ENCODE measurements at regions not wholly inside any gene's neighbourhood (a gene's known extent, or its start where the extent isn't known, plus 50 kb on each side); places are given as distances from the start of the nearest gene placed in this dataset.

DNA sequence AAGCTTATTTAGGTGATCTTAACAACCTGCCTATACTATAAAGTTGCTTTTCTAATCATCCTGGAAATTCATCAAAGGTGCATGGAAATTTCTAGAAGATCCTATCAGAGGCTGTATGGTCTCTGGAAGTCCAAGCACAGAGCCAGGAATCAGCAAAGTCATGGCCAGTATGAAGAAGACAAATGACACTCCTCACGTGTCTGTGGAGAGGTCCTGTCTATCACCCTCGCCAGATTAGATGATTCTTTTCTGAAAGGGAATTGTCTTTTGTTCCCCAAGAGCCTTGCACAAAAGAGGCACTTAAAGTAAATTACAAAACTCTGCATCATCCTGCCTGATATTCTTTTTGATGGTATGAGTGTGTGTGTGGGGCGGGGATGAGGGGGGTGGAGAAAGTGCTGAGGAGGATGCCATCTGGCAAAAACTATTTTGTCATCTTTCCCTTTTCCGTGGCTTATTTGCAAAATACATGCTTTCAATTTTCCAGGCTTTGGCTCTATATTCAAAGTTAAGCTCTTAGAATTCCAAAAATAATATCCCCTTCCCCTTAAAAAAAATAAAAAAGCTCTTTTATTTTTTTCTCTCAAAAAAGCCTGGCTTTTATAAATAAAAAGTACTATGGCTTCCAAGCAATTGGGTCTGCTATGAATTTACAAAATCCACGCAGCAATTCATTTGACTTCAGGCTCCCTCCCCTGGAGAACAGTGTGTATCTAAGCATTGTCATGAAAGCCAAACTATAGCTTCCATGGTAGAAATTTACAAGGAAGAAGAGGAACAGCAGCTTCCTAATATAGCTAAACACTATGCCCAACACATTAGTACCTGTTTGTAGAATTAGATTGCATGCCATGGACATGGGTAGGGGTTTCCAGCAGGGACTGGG lies 185.2 kb upstream of the ARG1 start:
- peaks cover 14 to 40% (median 29%) of the 10 kb centered on the region in 4 donors for H3K4me1 Mint-ChIP-seq
- H3K4me3 Mint-ChIP-seq, result no peak overlapping the region
- peaks cover 0 to 2% (median 0%) of the 10 kb centered on the region in 5 donors for H3K27me3 Mint-ChIP-seq
- peaks cover 10 to 35% (median 24%) of the 10 kb centered on the region in 3 donors for H3K36me3 Mint-ChIP-seq
- POLR2A ChIA-PET, result no interaction called here
- ATAC-seq (no peak), DNase-seq (no peak)
- peak overlapping the region in 2 of 10 donors; percentile 1 to 25 for H3K27ac Mint-ChIP-seq
- peaks cover 0 to 5% (median 0%) of the 10 kb centered on the region in 9 donors for H3K9me3 Mint-ChIP-seq

DNA sequence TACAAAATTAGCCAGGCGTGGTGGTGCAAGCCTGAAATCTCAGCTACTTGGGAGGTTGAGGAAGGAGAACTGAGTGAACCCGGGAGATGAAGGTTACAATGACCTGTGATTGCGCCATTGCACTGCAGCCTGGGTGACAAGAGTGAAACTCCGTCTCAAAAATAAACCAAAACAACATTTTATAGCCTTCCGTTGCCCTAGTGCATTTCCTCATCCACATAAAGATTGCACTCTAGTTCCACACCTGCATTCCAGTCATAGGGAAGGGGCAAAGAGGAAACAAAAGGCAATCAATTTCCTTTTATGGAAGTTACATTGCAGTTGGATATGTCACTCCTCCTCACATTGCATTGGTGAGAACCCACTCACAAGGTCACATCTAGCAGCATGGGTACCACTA lies 182.7 kb upstream of the ARG1 start:
- H3K9me3 Mint-ChIP-seq, result peaks cover 3 to 26% (median 8%) of the 10 kb centered on the region in 9 donors
- peaks cover 22 to 55% (median 25%) of the 10 kb centered on the region in 3 donors for H3K36me3 Mint-ChIP-seq
- DNase-seq (no peak), ATAC-seq (no peak)
- H3K27me3 Mint-ChIP-seq, result peaks cover 0 to 2% (median 0%) of the 10 kb centered on the region in 5 donors
- POLR2A ChIA-PET, result no interaction called here
- peak overlapping the region in 1 of 10 donors; percentile 60 for H3K27ac Mint-ChIP-seq
- H3K4me1 Mint-ChIP-seq, result peaks cover 15 to 37% (median 22%) of the 10 kb centered on the region in 4 donors
- H3K4me3 Mint-ChIP-seq, result no peak overlapping the region

DNA sequence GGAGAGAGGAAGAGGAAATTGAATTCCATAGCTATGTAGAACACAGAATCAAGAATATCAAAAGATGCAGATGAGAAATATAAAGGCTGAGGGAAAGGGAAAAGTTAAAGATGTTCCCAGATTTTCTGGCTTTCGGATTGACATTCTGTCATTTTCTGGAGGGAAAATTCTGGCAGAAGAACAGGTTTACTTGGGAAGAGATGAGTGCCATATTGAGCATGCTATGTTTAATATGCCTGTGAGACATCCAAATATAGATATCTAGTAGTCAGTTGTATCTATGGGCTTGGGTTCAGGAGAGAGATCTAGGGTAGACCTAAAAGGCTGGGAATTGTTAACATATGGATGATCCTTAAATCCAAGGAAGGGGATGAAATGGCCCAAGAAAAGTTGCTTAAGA lies 181.9 kb upstream of the ARG1 start:
- H3K4me1 Mint-ChIP-seq, result peaks cover 15 to 36% (median 23%) of the 10 kb centered on the region in 4 donors
- ATAC-seq (no peak), DNase-seq (no peak)
- H3K36me3 Mint-ChIP-seq, result peaks cover 20 to 52% (median 24%) of the 10 kb centered on the region in 3 donors
- H3K9me3 Mint-ChIP-seq, result peaks cover 3 to 22% (median 8%) of the 10 kb centered on the region in 9 donors
- POLR2A ChIA-PET, result no interaction called here
- peak overlapping the region in 3 of 10 donors; percentile 13 to 32 (median 20) for H3K27ac Mint-ChIP-seq
- H3K4me3 Mint-ChIP-seq, result no peak overlapping the region
- peaks cover 0 to under 1% (median 0%) of the 10 kb centered on the region in 5 donors for H3K27me3 Mint-ChIP-seq

DNA sequence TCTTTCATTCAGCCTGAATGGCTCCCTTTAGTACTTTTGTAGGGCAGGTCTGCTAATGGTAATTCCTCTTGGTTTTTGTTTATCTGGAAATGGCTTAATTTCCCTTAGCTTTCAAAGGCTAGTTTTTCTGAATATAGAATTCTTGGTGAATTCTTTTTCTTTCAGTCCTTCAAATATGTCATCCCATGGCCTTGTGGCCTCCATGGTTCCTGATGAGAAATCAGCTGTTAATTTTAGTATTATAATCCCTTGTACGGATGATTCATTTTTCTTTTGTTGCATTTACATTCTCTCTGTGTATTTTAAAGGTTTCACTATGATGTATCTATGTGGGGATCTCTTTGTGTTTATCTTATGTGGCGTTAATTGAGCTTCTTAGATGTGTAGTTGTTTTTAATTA lies 179.6 kb upstream of the ARG1 start:
- DNase-seq (no peak), ATAC-seq (no peak)
- Mint-ChIP-seq H3K27ac (no peak overlapping the region), H3K27me3 (no peaks in the 10 kb centered on the region), H3K4me1 (peaks cover 11 to 33% (median 20%) of the 10 kb centered on the region in 4 donors), H3K9me3 (peaks cover 3 to 22% (median 8%) of the 10 kb centered on the region in 9 donors), H3K36me3 (peaks cover 16 to 45% (median 24%) of the 10 kb centered on the region in 3 donors), H3K4me3 (no peak overlapping the region)
- POLR2A ChIA-PET, result no interaction called here

DNA sequence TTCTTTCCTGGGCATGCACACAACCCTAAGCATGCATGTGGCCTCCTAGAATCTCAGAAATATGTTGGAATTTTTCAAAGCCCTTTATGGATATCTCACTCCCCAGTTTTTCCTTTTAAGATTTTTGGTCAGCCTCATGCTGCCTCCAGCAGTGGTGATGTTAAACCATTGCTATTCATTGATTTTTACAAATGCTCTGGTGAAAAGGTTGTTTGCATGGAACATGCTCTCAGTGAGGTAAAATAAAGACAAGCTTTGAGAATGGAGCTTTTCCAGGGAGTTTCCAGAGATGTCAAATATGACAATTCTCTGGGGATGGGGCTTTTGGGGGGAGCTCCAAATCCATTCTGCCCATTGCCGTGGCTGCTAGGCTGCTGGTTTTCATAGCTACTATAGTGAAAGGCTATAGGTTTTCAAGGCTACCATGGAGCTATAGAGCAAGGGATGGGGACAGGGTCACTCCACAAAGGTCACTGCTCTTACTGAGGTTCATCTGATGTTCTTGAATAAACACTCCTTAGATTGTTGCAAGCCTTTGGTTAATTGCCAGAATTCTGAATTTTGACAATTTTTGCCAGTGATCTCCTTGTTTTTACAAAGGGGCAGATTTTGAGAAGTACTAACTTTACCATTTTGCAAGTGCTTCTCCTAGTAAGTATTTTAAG lies 178.1 kb upstream of the ARG1 start:
- no peak overlapping the region for H3K4me3 Mint-ChIP-seq
- peaks cover 17 to 51% (median 27%) of the 10 kb centered on the region in 3 donors for H3K36me3 Mint-ChIP-seq
- peaks cover 6 to 18% (median 12%) of the 10 kb centered on the region in 4 donors for H3K4me1 Mint-ChIP-seq
- H3K9me3 Mint-ChIP-seq, result peaks cover 3 to 22% (median 8%) of the 10 kb centered on the region in 9 donors
- peak overlapping the region in 1 of 10 donors; percentile 23 for H3K27ac Mint-ChIP-seq
- POLR2A ChIA-PET, result no interaction called here
- DNase-seq, result no peak
- no peak for ATAC-seq
- no peaks in the 10 kb centered on the region for H3K27me3 Mint-ChIP-seq

DNA sequence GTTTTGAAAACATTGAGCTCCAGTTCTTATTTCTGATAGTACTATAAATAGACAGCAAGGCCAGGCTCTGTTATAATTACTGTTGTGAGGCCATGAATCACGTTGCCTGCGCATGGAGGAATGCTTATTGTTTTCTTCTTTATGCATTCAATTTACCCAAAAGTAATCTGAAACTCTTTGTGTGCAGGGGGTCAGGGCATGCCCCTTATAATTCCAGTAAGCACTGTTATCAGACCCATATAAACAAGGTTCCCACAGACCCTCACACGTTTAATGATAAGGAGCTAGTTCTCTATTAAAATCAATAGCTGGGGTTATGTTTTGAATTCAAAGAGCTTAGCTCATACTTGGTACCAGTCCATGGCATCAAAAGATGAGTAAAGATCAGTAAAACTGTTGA lies 174.8 kb upstream of the ARG1 start:
- no peaks in the 10 kb centered on the region for H3K27me3 Mint-ChIP-seq

DNA sequence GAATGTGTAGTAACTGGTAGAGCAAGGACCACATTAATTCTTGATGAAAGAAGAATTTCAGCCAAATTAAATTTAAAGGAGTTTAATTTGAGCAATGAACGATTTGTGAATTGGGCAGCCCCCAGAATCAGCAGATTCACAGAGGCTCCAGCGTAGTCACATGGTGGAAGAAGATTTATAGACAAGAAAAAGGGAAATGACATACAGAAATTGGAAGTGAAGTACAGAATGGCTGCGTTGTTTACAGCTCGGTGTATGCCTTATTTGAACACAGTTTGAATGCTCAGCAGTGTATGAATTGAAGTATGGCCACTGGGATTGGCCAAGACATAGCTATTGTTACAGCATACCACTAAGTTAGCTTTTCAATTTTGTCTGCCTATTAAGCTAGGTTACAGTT lies 173.6 kb upstream of the ARG1 start:
- POLR2A ChIA-PET, result interaction anchor here (0.7 kb wide), 1 partner anchor 14 kb away, joined by 3 read pairs; no protein-coding TSS in a partner anchor

More for the DNA sequence above, 174.8 kb upstream of the ARG1 start:
- Mint-ChIP-seq H3K36me3 (peaks cover 23 to 56% (median 45%) of the 10 kb centered on the region in 3 donors), H3K9me3 (peaks cover 11 to 45% (median 17%) of the 10 kb centered on the region in 9 donors), H3K4me1 (peaks cover 4 to 10% (median 8%) of the 10 kb centered on the region in 4 donors), H3K27ac (no peak overlapping the region), H3K4me3 (no peak overlapping the region)
- POLR2A ChIA-PET, result no interaction called here
- DNase-seq (no peak), ATAC-seq (no peak)

DNA sequence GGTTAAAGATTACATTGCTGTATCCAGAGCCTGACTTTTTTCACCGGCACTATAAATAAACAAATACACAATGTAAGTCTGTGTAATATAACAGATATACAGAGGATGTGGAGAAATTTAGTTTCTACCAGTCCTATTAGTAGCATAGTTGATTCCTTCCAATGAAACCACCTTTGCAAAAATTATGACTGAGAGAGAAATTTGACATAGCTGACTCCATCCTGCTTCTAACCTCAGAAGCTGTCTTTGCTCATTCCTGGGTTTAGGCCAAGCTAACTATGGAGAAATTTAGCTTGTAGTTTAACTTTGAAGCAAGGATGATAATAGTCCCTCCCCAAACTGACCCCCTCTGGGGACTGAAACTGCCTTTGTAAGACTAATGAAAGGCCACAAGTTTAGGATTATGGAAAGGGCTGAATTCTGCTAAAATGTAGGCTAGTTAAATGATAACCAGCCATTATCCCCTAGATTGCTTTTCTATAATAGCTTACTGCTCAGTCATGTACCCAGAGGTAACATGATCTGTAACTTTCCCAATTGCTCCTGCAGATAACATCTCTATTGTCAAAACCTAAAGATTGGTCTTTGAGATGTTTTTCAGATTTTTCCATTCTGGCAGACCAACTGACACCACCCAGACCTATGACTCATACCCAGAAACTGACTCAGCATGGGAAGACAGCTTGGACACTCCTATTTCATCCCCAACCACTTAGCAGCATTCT lies 172.8 kb upstream of the ARG1 start:
- H3K4me1 Mint-ChIP-seq, result peaks cover 0 to 12% (median 8%) of the 10 kb centered on the region in 4 donors
- POLR2A ChIA-PET, result interaction anchor here (0.7 kb wide), 1 partner anchor 15 kb away, joined by 3 read pairs; no protein-coding TSS in a partner anchor
- ATAC-seq, result no peak
- no peaks in the 10 kb centered on the region for H3K27me3 Mint-ChIP-seq
- H3K4me3 Mint-ChIP-seq, result no peak overlapping the region
- H3K9me3 Mint-ChIP-seq, result peaks cover 0 to 47% (median 14%) of the 10 kb centered on the region in 9 donors
- peak overlapping the region in 4 of 10 donors; percentile 4 to 63 (median 28) for H3K27ac Mint-ChIP-seq
- peaks cover 21 to 51% (median 32%) of the 10 kb centered on the region in 3 donors for H3K36me3 Mint-ChIP-seq
- no peak for DNase-seq

More for the DNA sequence above, 173.6 kb upstream of the ARG1 start:
- ATAC-seq (no peak), DNase-seq (no peak)
- Mint-ChIP-seq H3K9me3 (peaks cover 0 to 49% (median 14%) of the 10 kb centered on the region in 9 donors), H3K4me1 (peaks cover 0 to 10% (median 8%) of the 10 kb centered on the region in 4 donors), H3K36me3 (peaks cover 23 to 56% (median 40%) of the 10 kb centered on the region in 3 donors), H3K4me3 (no peak overlapping the region), H3K27me3 (no peaks in the 10 kb centered on the region), H3K27ac (peak overlapping the region in 1 of 10 donors; percentile 37)

DNA sequence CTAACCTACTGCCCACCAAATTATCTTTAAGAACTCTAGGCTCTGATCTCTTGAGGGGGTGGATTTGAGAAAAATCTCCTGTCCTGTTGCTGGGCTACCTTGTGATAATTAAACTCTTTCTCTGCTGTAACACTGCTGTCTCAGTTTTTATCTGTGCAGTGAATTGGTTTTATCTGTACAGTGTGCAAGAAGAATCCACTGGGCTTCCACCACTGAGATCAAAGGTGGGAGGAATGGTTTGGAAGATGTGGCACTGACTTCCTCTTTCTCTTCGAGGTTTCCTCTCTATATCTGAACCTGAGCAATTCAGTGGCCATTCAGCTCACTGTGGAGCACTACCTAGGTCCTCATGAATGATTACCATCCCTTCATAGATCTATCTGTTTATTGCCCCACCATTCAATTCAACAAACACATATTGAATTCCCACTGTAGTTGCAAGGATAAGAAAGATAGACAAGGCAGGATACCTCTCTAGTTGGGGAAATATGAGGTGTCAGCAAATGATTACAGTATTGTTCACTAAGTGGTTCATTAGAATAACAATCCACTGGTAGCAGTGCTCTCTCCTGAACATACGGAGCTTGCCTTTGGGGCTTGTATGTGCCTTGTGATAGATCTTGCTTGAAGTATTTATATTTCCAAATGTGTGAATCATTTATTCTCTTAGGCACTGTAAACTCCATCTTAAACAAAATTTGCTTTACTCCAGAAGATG lies 172.1 kb upstream of the ARG1 start:
- ATAC-seq, result no peak
- H3K4me3 Mint-ChIP-seq, result no peak overlapping the region
- DNase-seq, result no peak
- peak overlapping the region in 3 of 10 donors; percentile 6 to 63 (median 50) for H3K27ac Mint-ChIP-seq
- H3K9me3 Mint-ChIP-seq, result peaks cover 0 to 46% (median 14%) of the 10 kb centered on the region in 9 donors
- H3K36me3 Mint-ChIP-seq, result peaks cover 17 to 52% (median 29%) of the 10 kb centered on the region in 3 donors
- H3K27me3 Mint-ChIP-seq, result no peaks in the 10 kb centered on the region
- POLR2A ChIA-PET, result no interaction called here
- peaks cover 0 to 16% (median 10%) of the 10 kb centered on the region in 4 donors for H3K4me1 Mint-ChIP-seq

DNA sequence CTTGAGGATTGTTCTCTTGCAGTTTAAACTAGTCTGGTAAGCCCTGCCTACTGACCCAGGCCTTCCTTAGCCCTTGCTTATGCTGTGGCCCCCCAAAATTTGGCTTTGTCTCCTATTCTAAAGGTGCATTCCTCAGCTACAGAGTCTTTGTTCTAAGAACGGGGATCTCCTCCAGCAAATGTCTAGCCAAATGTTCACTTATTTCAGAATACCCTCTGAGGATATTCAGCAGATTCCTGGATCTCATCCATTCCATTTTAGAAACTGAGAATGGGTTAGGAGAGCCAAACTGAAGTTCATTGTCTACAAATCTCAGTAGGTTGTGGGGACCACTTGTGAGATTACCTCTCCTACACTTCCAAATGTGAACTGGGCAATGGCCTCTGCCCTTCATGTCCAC lies 164.2 kb upstream of the ARG1 start:
- H3K4me3 Mint-ChIP-seq, result no peak overlapping the region
- peaks cover 0 to 30% (median 7%) of the 10 kb centered on the region in 9 donors for H3K9me3 Mint-ChIP-seq
- peak overlapping the region in 2 of 10 donors; percentile 34 to 38 for H3K27ac Mint-ChIP-seq
- ATAC-seq, result no peak
- no peak for DNase-seq
- POLR2A ChIA-PET, result no interaction called here
- H3K4me1 Mint-ChIP-seq, result peaks cover 0 to 23% (median 3%) of the 10 kb centered on the region in 4 donors
- H3K36me3 Mint-ChIP-seq, result peaks cover 9 to 40% (median 17%) of the 10 kb centered on the region in 3 donors
- no peaks in the 10 kb centered on the region for H3K27me3 Mint-ChIP-seq

DNA sequence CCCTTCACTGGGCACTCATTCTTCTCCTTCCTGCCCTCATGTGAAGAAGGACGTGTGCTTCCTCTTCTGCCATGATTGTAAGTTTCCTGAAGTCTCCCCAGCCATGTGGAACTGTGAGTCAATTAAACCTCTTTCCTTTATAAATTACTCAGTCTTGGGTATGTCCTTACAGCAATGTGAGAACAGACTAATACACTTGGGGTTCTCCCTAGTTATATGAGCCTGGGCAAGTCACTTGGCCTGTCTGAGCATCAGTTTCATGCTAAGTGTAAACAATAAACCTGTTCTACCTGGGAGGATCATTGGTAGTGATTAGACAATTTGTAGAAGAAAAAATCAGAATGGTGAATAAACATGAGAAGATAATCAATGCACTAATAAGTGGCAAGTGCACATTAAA lies 162.2 kb upstream of the ARG1 start:
- POLR2A ChIA-PET, result no interaction called here
- Mint-ChIP-seq H3K27ac (no peak overlapping the region), H3K9me3 (peaks cover 0 to 19% (median 7%) of the 10 kb centered on the region in 9 donors), H3K27me3 (no peaks in the 10 kb centered on the region), H3K36me3 (peaks cover 9 to 33% (median 16%) of the 10 kb centered on the region in 3 donors), H3K4me3 (no peak overlapping the region), H3K4me1 (peaks cover 0 to 14% (median 2%) of the 10 kb centered on the region in 4 donors)
- ATAC-seq (no peak), DNase-seq (no peak)

All from naive thymus-derived CD8-positive, alpha-beta T cell (primary cell).